IMR-90 (cell line): ENCODE measurements at regions not wholly inside any gene's neighbourhood (a gene's known extent, or its start where the extent isn't known, plus 50 kb on each side); places are given as distances from the start of the nearest gene placed in this dataset.

ENCODE experiments used
- ATAC-seq: fragments of 200-7000 bp; cut with Tn5 transposase; 2 replicates; pipeline ENCODE4 v1.9.1; 2020; ENCODE audit warnings: low read depth, mild to moderate bottlenecking, moderate library complexity
- BruUV-seq: library from RNA; stranded (reverse); fragments of 400-500 nt; replicated peaks from 2 replicates; lab custom pipeline; 2021; lab: Mats Ljungman, UMichigan
- CTCF ChIA-PET: fragments of 300-600 bp; formaldehyde crosslinking; extraction: SDS; loops from one replicate; lab custom pipeline; 2021; ENCODE audit warnings: antibody characterized with exemption; lab: Yijun Ruan, JAX
- POLR2A ChIA-PET: fragments of 300-600 bp; sonication (Branson Sonifier 250); formaldehyde crosslinking; loops from one replicate; lab custom pipeline; 2022; ENCODE audit warnings: antibody characterized with exemption; ENCODE audit not compliant: unreplicated experiment; lab: Charles Lee
- DNase-seq: peaks from one replicate; pipeline ENCODE4 v3.0.0; 2013
- H2AFZ ChIP-seq: replicated peaks from 2 replicates; pipeline ENCODE3; 2013; ENCODE audit warnings: low read length, mild to moderate bottlenecking; ENCODE audit not compliant: poor library complexity
- H2AK5ac ChIP-seq: 2 replicates; pipeline ENCODE4 v1.6.1; 2013; ENCODE audit warnings: low read depth, low read length, inconsistent platforms
- H2AK9ac ChIP-seq: replicated peaks from 2 replicates; pipeline ENCODE3; 2013; ENCODE audit warnings: mild to moderate bottlenecking, low read depth, low read length, moderate library complexity; ENCODE audit not compliant: poor library complexity
- H2BK120ac ChIP-seq: 2 replicates; pipeline ENCODE4 v1.6.1; 2013; ENCODE audit warnings: low read depth, low read length, inconsistent platforms
- H2BK15ac ChIP-seq: 3 replicates; pipeline ENCODE4 v1.6.1; 2013; ENCODE audit warnings: low read depth, low read length, inconsistent platforms
- H2BK20ac ChIP-seq: 2 replicates; pipeline ENCODE4 v1.6.1; 2013; ENCODE audit warnings: low read depth, mild to moderate bottlenecking, inconsistent platforms, low read length, moderate library complexity
- H2BK5ac ChIP-seq: 2 replicates; pipeline ENCODE4 v1.6.1; 2013; ENCODE audit warnings: mild to moderate bottlenecking, low read depth, low read length, inconsistent platforms; ENCODE audit not compliant: poor library complexity, severe bottlenecking
- H3K14ac ChIP-seq: replicated peaks from 2 replicates; pipeline ENCODE4 v1.6.1; 2013; ENCODE audit warnings: low read depth, low read length, inconsistent platforms
- H3K18ac ChIP-seq: 2 replicates; pipeline ENCODE4 v1.6.1; 2013; ENCODE audit warnings: low read depth, low read length, control low read depth
- H3K23ac ChIP-seq: 2 replicates; pipeline ENCODE4 v1.6.1; 2013; ENCODE audit warnings: low read depth, low read length, inconsistent platforms
- H3K27ac ChIP-seq: 2 replicates; pipeline ENCODE4 v1.5.1; 2013; ENCODE audit warnings: mild to moderate bottlenecking, control low read depth, low read length; ENCODE audit not compliant: insufficient read depth
- H3K27me3 ChIP-seq: 2 replicates; pipeline ENCODE4 v1.6.1; 2013; ENCODE audit warnings: low read length; ENCODE audit not compliant: control insufficient read depth, insufficient read depth
- H3K36me3 ChIP-seq: 2 replicates; pipeline ENCODE4 v1.6.1; 2013; ENCODE audit warnings: low read length, mixed read lengths; ENCODE audit not compliant: control insufficient read depth, insufficient read depth
- H3K4ac ChIP-seq: 2 replicates; pipeline ENCODE4 v1.6.1; 2013; ENCODE audit warnings: low read depth, low read length, inconsistent platforms
- H3K4me1 ChIP-seq: 2 replicates; pipeline ENCODE4 v1.6.1; 2013; ENCODE audit warnings: low read length, mixed read lengths; ENCODE audit not compliant: control insufficient read depth, insufficient read depth
- H3K4me2 ChIP-seq: 2 replicates; pipeline ENCODE4 v1.6.1; 2013; ENCODE audit warnings: low read depth, mild to moderate bottlenecking, control low read depth, low read length, moderate library complexity
- H3K4me3 ChIP-seq: 2 replicates; pipeline ENCODE4 v1.5.1; 2013; ENCODE audit warnings: low read depth, mild to moderate bottlenecking, control low read depth, low read length, moderate library complexity; ENCODE audit not compliant: insufficient read depth
- H3K56ac ChIP-seq: 2 replicates; pipeline ENCODE4 v1.6.1; 2013; ENCODE audit warnings: low read length, inconsistent platforms; ENCODE audit not compliant: insufficient read depth; ENCODE audit errors: extremely low read depth
- H3K79me1 ChIP-seq, 2 experiments: 2 replicates each; pipeline ENCODE4 v1.6.1; 2013; ENCODE audit warnings: low read length in 2 of 2, inconsistent platforms in 1 of 2, low read depth in 1 of 2
- H3K9ac ChIP-seq: 2 replicates; pipeline ENCODE4 v1.6.1; 2013; ENCODE audit warnings: low read depth, low read length, control low read depth
- H3K9me1 ChIP-seq: 2 replicates; pipeline ENCODE4 v1.6.1; 2013; ENCODE audit warnings: low read length, inconsistent platforms; ENCODE audit not compliant: insufficient read depth
- H3K9me3 ChIP-seq: 2 replicates; pipeline ENCODE4 v1.6.1; 2013; ENCODE audit warnings: low read length; ENCODE audit not compliant: control insufficient read depth, insufficient read depth
- H4K20me1 ChIP-seq: 2 replicates; pipeline ENCODE4 v1.6.1; 2013; ENCODE audit warnings: low read length, inconsistent platforms; ENCODE audit not compliant: insufficient read depth
- H4K5ac ChIP-seq: 2 replicates; pipeline ENCODE4 v1.6.1; 2013; ENCODE audit warnings: mild to moderate bottlenecking, low read depth, low read length, control low read depth
- H4K8ac ChIP-seq, 2 experiments: 2 replicates each; pipeline ENCODE4 v1.6.1; 2013; ENCODE audit warnings: low read depth in 2 of 2, low read length in 2 of 2, control low read depth in 1 of 2, inconsistent platforms in 1 of 2
- H4K91ac ChIP-seq: 2 replicates; pipeline ENCODE4 v1.6.1; 2013; ENCODE audit warnings: low read depth, low read length, inconsistent platforms; ENCODE audit not compliant: insufficient read depth
- BHLHE40 ChIP-seq: fragments of 150-350 bp; IDR thresholded peaks from 2 replicates; pipeline ENCODE4 v1.6.1; 2016; ENCODE audit warnings: mild to moderate bottlenecking, low read depth, low read length
- MAZ ChIP-seq: IDR thresholded peaks from 2 replicates; pipeline ENCODE4 v1.6.1; 2012; ENCODE audit warnings: low read depth, mild to moderate bottlenecking, low read length, improper control_type of control experiment, moderate library complexity, borderline replicate concordance
- MXI1 ChIP-seq: IDR thresholded peaks from 2 replicates; pipeline ENCODE4 v1.6.1; 2012; ENCODE audit warnings: low read depth, mild to moderate bottlenecking, low read length, moderate library complexity, borderline replicate concordance
- SMC3 ChIP-seq: fragments of 150-350 bp; IDR thresholded peaks from 2 replicates; pipeline ENCODE4 v1.6.1; 2016; ENCODE audit warnings: low read depth, mild to moderate bottlenecking, antibody characterized with exemption, low read length, moderate library complexity
- WGBS, 2 experiments: methylation state at CpG; one replicate each; pipeline versions ENCODE4 v1.1.5 to v1.1.7; 2013; ENCODE audit warnings: missing lambda C conversion rate in 2 of 2; ENCODE audit not compliant: insufficient read length in 1 of 2; ENCODE audit errors: extremely low coverage in 2 of 2; 5-methylcytosine and 5-hydroxymethylcytosine counted together
- dilution Hi-C: fragments of 300-500 bp; cut with HindIII; formaldehyde crosslinking; loops from one replicate; pipeline ENCODE4 v1.14.3; 2018; ENCODE audit warnings: low sequenced_read_pairs; ENCODE audit not compliant: unreplicated experiment
- in situ Hi-C: fragments of 300-500 bp; cut with MboI; formaldehyde crosslinking; loops from 3 replicates; pipeline ENCODE4 v1.14.3; 2019; ENCODE audit warnings: low sequenced_read_pairs, inconsistent platforms, mixed read lengths
- intact Hi-C: fragments of 100-400 bp; cut with micrococcal nuclease; formaldehyde crosslinking; loops from 2 replicates; pipeline ENCODE4 v1.10.0; 2022
- TF ChIP-seq, protein P1 (sequence below): conservative IDR thresholded peaks from 2 replicates; pipeline ENCODE4 v1.5.1; 2012; ENCODE audit warnings: mild to moderate bottlenecking, low read depth, low read length, improper control_type of control experiment
- TF ChIP-seq, protein P2 (sequence below): fragments of 150-350 bp; IDR thresholded peaks from 2 replicates; pipeline ENCODE4 v1.6.1; 2016; ENCODE audit warnings: low read depth, mild to moderate bottlenecking, low read length, moderate library complexity, borderline replicate concordance

DNA sequence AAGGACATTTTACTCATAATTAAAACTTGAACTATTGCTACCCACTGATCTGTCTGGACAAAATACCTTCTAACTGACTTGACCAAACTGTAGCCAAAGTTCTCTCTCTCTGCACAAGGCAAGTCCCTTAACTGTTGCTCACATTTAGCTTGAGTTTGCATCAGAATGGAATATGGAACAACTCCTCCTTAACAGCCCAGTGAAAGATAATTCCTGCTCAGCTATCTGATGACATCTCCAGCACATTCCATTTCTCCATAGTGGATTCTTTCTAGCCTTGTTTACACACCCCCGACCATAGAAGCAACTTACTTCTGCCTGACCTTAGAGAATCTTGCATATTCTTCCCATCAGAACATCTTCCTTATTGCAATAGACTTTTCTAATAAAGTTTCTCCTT lies 317.2 kb upstream of the CDH2 start:
- no peak overlapping the region for H3K27ac ChIP-seq
- no peak overlapping the region for H3K4ac ChIP-seq
- H4K8ac ChIP-seq, result no peak overlapping the region
- H4K5ac ChIP-seq, result no peak overlapping the region
- WGBS, 2 experiments, result no CpG with 5 or more reads among the region's 1 CpG
- H3K9me3 ChIP-seq, result no peaks in the 10 kb centered on the region
- peak; percentile 4 for DNase-seq
- no peak overlapping the region for H3K14ac ChIP-seq
- H3K4me1 ChIP-seq, result no peaks in the 10 kb centered on the region
- no peak overlapping the region for H4K91ac ChIP-seq
- no peak overlapping the region for H2BK120ac ChIP-seq
- BruUV-seq, result no TSS peak
- H3K18ac ChIP-seq, result no peak overlapping the region
- no peak overlapping the region for H2AFZ ChIP-seq
- no peaks in the 10 kb centered on the region for H4K20me1 ChIP-seq
- H3K4me2 ChIP-seq, result no peak overlapping the region
- H3K27me3 ChIP-seq, result no peaks in the 10 kb centered on the region
- H2AK5ac ChIP-seq, result no peak overlapping the region
- intact Hi-C loops (no loop called here), dilution Hi-C loops (no loop called here), in situ Hi-C loops (no loop called here)
- no peak overlapping the region for H2BK20ac ChIP-seq
- no peak for TF ChIP-seq SMC3
- TF ChIP-seq MXI1, result no peak
- TF ChIP-seq, protein P1, sequence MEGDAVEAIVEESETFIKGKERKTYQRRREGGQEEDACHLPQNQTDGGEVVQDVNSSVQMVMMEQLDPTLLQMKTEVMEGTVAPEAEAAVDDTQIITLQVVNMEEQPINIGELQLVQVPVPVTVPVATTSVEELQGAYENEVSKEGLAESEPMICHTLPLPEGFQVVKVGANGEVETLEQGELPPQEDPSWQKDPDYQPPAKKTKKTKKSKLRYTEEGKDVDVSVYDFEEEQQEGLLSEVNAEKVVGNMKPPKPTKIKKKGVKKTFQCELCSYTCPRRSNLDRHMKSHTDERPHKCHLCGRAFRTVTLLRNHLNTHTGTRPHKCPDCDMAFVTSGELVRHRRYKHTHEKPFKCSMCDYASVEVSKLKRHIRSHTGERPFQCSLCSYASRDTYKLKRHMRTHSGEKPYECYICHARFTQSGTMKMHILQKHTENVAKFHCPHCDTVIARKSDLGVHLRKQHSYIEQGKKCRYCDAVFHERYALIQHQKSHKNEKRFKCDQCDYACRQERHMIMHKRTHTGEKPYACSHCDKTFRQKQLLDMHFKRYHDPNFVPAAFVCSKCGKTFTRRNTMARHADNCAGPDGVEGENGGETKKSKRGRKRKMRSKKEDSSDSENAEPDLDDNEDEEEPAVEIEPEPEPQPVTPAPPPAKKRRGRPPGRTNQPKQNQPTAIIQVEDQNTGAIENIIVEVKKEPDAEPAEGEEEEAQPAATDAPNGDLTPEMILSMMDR, result no peak
- TF ChIP-seq, protein P2, sequence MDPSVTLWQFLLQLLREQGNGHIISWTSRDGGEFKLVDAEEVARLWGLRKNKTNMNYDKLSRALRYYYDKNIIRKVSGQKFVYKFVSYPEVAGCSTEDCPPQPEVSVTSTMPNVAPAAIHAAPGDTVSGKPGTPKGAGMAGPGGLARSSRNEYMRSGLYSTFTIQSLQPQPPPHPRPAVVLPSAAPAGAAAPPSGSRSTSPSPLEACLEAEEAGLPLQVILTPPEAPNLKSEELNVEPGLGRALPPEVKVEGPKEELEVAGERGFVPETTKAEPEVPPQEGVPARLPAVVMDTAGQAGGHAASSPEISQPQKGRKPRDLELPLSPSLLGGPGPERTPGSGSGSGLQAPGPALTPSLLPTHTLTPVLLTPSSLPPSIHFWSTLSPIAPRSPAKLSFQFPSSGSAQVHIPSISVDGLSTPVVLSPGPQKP, result no peak
- TF ChIP-seq MAZ, result no peak
- no peak for TF ChIP-seq BHLHE40
- no peaks in the 10 kb centered on the region for H3K36me3 ChIP-seq
- ChIA-PET POLR2A (no interaction called here), CTCF (no interaction called here)
- H3K23ac ChIP-seq, result no peak overlapping the region
- no peak overlapping the region for H2BK5ac ChIP-seq
- no peak overlapping the region for H3K56ac ChIP-seq
- no peaks in the 10 kb centered on the region for H3K9me1 ChIP-seq
- peak; percentile 71 for ATAC-seq
- no peak overlapping the region for H3K4me3 ChIP-seq
- no peak overlapping the region for H3K9ac ChIP-seq
- no peaks in the 10 kb centered on the region for H3K79me1 ChIP-seq
- no peak overlapping the region for H2AK9ac ChIP-seq
- H2BK15ac ChIP-seq, result no peak overlapping the region
